NCI-H187 treated with DMSO at 0.1 percent for 48 hours (cell line): ENCODE measurements at regions not wholly inside any gene's neighbourhood (a gene's known extent, or its start where the extent isn't known, plus 50 kb on each side); places are given as distances from the start of the nearest gene placed in this dataset.
"Not testable (repeated sequence)": the region's sequence is repeated elsewhere in the genome, so short reads cannot be mapped to it uniquely, and the experiment has no call there.

ENCODE experiments used
- DNase-seq: peaks from one replicate; lab custom pipeline; 2025; lab: John Stamatoyannopoulos, UW

DNA sequence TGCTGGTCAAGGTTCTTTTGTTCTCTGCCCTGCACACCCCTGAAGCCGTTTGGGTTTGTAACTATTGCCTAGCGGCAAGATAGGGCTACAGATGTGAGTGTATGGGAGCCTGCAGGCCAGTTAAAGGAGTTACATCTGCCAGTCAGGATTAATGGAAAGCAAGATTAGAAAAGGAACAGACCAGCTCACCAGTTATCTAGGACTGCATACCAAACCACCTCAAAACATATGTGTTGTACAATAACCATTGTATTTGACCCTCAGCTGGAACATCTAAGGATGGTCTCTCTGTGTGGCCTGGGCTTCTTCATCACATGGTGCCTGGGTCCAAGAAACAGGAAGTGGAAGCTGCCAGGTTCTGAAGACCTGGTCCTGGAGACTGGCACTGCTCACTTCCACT is 52.5 kb upstream of the FBXO28 start:
- DNase-seq, result no peak

DNA sequence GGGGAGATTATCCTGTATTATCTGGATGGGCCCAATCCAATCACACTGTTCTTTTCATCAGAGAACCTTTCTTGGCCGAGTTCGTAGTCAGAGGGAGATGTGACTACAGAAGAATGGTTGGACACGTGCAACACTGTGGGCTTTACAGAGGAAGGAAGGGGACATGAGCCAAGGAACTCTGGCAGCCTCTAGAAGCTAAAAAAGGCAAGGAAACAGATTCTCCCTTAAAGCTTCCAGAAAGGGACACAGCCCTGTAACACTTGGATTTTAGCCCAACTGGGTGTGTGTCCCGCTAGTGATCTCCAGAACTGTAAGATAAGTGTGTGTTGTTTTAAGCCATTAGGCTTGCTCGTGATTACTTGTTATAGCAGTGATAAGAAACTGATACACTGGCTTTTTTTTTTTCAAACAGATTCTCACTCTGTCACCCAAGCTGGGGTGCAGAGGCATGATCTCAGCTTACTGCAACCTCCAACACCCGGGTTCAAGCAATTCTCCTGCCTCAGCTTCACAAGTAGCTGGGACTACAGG is 53.9 kb upstream of the FBXO28 start:
- DNase-seq, result no peak

DNA sequence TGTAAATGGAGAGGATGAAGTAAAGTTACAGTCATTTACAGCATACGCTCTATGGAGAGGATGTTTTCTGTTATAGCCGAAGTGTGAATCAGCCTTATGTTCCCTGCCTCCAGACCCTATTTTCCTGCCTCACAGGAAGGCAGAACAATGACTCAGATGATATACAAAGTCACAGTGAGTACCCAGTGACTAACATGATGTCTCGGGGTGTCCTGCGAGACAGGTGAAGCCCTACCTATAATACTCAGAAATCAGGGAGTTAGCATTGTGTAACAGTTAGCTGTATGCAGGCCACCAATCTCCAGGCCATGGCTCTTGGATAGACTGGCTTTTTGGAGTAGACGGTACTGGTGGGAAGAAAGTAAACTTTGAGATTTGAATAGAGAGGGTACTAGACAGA is 55.6 kb upstream of the FBXO28 start:
- no peak for DNase-seq

DNA sequence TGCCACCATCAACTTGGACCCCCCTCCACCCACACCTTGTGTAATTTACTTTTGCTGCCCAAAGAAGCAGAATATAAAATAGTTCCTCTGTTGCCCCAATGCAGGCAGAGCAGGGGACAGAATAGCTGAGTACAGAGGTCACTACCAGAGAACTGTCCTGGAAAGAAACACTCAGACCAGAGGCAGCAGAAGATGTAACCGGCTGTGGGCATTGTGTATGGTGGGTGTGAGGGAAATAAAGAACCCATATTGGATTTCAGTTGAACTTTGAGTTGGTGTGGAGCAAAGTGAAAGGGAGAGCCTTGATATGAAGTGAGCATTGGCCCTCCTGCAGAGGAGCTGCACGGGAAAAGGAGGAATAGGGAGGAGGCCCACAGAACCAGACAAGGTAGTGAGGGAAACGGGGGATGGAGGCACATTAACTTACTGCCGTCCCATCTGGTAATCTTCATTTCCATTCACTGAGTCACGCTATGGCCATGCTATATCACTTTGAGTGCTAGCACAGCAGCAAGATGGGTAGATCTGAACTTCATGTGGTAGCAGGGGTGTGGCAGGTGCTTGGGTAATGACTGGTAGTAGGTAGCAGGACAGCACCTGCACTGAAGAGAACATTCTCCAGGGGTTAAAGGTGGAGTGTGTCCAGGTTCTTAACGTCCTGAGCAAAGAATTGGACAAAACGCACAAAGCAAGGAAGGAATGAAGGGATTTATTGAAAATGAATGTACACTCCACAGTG is 56.3 kb upstream of the FBXO28 start:
- no peak for DNase-seq

DNA sequence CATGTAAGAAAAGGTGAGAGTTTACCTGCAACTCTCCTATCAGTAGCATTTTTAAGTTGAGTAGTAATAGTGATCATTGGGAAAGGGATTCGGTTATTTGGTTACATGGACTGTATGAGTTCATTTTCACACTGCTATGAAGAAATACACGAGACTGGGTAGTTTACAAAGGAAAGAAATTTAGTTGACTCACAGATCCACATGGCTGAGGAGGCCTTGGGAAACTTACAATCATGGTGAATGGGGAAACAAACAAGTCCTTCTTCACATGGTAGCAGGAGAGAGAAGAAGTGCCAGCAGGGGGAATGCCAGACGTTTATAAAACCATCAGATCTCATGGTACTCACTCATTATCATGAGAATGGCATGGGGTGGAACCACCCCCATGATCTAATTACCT is 59.3 kb upstream of the FBXO28 start:
- no peak for DNase-seq

DNA sequence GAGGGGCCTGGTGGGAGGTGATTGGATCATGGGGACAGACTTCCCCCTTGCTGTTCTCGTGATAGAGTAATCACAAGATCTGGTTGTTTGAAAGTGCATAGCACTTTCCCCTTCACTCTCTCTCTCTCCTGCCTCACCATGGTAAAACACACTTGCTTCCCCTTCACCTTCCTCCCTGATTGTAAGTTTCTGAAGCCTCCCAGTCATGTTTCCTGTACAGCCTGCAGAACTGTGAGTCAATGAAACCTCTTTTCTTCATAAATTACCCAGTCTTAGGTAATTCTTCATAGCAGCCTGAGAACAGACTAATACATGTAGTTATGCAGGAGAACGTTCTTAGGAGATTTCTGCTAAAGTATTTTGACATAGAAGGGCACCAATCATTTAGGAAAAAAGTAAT is 59.9 kb upstream of the FBXO28 start:
- DNase-seq, result no peak

DNA sequence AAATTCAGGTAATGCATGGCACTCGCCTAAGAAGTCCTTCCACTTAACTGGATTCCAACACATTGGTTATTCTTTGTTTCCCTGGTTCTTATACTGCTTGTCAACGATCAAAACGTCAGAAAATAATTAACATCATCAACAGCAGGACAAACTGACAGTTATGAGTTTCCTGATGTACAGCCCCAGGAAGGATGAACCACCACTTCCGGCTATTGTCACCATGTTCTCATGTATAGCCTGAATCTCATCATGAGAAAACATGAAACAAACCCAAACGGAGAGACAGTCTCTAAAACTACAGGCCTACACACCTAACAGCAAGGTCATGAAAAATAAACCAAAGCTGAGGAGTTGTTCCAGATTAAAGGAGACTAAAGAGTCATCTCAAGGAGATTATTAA is 60.5 kb upstream of the FBXO28 start:
- DNase-seq, result no peak

DNA sequence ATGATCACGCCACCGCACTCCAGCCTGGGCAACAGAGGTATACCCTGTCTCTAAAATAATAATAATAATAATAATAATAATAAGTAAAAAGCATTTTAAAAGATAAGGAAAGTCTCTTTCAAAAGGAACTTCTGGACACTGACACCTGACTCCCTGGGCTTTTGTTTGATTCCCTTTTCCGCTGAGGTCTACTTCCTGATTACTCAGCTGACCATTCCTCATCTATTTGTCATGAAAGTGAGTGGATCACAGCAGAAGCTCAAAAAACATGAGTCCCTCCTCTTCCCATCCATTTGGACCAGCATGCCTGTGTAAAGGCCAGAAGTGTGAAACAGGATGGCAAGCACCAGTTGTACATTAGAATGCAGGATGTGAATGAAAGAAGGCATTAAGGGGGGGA is 61.1 kb upstream of the FBXO28 start:
- no peak for DNase-seq

DNA sequence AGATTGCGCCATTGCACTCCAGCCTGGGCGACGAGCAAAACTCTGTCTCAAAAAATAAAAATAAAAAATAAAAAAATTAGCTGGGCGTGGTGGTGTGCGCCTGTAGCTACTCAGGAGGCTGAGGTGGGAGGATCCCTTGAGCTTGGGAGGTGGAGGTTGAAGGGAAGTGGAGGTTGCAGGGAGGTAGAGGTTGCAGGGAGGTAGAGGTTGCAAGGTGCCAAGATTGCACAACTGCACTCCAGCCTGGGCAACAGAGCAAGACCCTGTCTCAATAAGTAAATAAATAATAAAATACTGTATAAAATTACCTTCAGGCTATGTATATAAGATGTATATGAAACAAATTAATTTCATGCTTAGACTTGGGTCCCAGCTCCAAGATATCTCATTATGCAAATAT is 62.1 kb upstream of the FBXO28 start:
- not testable (repeated sequence) for DNase-seq

DNA sequence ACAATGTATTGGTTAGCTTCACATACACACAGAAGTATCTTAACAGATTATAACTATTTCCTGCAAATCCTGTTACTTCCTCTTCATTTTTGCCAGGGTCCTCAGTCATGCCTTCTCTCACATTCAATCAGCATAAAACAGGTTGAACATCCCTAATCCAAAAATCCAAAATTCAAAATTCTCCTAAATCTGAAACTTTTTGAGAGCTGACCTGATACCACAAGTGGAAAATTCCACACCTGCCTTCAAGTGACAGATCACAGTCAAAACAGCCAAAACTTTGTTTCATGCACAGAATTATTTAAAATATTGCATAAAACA is 62.9 kb upstream of the FBXO28 start:
- no peak for DNase-seq

DNA sequence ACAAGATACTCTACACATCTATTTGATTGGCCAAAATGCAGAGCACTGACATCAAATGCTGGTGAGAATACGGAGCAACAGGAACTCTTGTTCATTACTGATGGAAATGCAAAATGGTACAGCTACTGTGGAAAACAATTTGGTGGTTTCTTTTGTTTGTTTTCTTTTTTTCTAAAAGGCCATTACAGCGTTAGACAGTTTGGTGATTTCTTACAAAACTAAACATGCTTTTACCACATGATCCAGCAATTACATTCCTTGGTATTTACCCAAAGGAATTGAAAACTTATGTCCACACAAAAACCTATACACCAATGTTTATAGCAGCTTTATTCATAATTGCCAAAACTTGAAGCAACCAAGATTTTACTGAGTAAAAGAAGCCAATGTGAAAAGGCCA is 66.4 kb upstream of the FBXO28 start:
- no peak for DNase-seq

DNA sequence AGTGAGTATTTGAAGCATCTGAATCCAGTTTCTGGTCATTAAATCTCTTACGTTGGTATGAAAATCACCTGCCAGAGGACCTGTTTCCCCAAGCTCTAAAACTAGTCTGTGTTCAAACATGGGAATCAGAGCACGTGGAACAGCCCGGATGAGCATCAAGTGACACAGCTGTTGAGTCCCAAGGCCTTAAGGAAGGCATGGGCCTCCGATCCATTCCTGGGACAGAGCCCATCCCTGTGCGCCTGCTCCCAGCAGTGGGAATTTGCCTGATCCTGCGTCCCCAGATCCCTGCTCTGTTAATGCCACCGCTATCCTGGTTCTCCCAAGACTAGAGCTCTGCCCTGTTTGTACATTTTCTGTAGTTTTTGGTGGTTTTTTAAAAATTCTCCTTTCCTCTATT is 68.4 kb upstream of the FBXO28 start:
- DNase-seq, result no peak

DNA sequence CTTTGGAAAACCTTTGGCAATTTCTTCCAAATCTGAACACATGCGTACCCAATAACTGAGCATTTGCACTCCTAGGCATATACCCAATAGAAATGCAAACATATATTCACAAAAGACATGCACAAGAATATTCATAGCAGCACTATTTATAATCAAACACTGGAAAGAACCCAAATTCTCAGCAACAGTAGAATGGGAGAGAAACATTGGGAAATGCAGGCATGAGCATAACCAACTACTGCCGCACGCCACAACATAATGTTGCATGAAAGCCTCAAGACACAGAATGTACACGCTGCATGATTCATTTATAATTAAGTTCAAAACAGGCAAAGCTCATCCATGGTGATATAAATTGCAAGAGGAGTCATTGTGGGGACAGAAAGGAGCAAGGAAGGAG is 69.5 kb upstream of the FBXO28 start:
- DNase-seq, result no peak

DNA sequence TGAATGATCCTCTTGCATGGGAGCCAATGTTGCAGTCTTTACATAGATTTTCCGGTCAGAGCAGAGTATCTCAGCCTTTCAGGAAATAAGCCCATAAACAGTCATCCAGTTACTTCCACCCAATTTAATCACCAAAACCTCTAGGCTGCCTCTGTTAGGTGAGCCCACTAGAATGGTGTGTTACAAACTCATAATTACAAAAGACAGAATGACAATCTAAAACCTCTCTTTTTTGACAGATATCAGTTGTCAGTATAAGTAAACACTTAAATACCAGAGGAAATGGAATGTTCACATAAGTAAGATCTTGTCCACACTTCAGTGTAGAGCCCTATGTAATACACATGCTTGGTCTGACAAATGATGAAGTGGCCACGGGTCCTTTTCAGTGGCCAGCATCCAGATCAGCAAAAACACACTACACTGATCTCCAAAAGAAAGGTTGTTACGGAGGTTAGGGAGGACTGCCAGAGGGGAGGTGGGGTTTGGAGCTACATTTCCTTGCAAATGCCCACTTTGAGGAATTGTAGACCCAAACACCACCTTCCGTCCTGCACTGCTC is 71.3 kb upstream of the FBXO28 start:
- DNase-seq, result no peak

DNA sequence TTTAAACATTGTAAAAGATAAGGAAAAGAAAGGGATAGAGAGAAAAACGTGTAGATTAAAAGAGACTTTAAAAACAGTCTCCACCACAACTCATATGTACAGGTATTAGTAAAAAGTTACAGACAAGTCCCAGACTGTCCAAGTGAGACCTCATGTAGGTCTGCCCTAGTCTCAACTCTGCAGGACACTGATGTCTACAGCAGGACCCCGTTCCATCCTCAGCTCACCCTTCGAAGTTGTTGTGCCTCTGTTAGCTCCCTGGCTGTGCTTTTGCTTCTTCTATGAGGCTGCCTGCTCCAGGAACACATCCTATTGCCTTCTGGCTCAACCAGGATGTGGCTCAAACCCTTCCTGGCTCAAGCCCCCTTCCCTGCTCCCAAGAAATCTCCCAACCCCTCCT is 72.9 kb upstream of the FBXO28 start:
- no peak for DNase-seq

DNA sequence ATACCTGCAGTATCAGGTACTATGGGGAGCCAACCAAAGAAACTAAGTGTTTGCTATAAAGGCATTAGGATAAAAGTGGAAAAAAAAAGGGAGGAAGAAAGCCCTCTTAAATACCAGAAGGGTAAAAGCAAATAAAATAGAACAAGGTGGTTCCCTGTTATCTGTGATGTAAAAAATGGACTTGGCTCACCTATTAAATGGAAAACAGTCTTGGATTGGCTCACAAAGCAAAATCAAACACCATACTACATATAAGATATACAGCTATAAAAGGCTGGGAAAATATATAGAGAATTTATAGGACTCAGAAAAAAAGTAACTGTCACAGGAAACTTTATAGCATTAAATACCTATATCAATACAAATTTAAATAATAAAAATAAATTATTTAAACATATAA is 73.5 kb upstream of the FBXO28 start:
- DNase-seq, result not testable (repeated sequence)

DNA sequence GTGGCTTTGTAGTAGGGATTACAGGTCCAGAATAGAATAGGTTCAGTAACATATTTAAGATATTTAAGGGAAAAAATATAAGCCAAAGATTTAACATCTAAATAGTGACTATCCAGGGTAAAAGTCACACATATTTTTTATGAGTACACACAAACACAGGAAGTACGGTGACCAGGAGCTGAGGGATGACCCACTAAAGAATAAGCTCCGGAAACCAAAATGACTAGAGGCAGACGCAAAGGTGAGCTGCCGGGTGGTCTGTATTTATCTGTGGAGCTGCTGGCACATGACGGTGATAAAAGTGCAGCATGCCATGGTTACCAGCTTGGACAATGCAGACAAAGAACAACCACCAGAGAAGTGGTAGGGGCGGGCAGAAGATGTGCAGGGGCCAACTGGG is 73.9 kb upstream of the FBXO28 start:
- not testable (repeated sequence) for DNase-seq

DNA sequence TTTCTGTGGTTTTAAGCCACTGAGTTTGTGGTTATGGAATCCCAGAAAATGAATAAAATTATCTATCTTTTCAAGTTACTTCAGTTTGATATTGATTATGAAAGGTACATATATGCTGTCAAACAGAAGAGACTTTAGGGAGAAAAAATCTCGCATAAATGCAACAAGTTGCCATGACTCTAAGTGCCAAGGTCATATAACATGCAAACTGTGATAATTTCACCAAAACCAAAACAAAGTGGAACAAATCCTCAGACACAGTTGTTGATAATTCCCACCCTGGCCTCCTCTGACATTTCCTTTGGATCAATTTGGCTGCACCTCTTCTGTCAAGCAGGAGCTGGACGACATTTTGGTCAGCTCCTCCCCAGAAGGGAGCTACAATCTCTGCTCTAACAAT is 75.1 kb upstream of the FBXO28 start:
- DNase-seq, result not testable (repeated sequence)

DNA sequence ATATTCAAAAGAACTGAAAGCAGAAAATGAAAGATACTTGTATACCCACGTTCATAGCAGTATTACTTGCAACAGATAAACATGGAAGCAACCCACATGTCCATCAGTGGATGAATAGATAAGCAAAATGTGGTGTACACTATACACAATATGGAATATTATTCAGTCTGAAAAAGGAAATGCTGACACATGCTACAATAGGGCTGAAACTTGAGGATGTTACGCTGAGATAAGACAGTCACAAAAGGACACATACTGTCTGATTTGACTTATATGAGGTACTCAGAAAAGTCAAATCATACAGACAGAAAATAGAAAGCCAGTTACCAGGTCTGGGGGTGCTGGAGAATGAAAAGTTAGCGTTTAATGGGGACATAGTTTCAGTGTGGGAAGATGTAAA is 76.5 kb upstream of the FBXO28 start:
- not testable (repeated sequence) for DNase-seq

DNA sequence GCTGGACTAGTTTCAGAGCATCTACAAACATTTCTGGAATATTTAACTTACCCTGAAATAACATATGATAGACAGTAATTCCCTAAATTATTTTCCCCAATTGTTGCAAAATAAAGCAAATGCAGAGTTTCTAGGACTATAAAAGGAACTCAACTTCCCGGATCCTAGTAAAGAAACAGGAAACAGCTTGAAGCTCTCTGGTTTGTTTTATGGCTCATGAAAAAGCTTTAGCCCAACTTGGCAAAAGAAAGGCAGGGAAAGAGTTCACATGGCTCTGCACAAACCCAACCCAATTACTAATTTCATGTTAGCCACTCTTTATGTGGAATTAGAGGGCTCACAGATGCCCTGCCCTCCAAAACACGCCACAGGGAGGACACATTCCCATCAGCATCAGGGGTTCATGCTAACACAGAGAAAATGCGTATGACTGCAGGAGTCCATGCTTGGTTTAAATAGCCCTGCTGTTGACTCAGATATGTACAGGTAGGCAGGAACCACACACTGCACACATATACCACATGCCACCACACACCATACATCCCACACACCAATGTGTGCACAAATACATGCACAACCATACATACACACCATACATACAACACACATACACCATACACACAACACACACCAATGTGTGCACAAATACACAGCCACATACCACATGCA is 81.2 kb upstream of the FBXO28 start:
- DNase-seq, result not testable (repeated sequence)

DNA sequence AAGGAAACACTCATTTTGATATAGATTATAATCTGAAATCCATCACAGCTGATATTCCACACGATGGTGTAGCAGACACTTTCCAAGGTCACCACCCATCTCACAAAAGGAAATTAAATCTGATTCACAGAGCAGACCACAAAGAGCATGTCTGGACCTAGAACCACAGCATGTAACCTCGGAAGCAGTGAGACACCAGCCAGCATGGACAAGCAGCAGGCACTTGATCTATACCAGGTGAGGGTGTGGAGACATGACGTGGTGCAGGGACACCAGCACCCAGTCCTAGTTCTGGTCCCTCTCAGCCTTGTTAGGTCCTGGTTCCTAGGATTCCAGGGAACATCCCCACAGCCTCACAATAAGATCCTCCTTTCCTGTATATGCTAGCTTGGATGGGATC is 81.9 kb upstream of the FBXO28 start:
- not testable (repeated sequence) for DNase-seq

DNA sequence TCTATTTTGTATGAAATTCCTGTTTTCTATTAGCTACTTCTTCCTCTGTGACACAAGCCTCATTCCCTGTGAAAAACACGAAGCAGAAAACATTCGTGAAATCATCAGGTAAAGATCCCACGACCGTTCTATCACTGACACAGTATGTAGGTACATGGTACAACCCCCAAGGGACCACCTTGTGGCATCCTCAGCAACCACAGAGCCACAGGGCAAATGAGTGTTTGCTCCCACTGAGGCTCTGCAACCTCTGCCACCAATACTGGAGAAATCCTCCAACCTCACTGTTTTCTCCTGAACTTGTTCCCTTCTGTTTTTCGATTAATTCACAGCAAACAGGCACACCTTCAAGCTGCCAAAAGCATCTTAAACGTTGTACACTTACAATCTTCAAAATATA is 83.7 kb upstream of the FBXO28 start:
- not testable (repeated sequence) for DNase-seq

DNA sequence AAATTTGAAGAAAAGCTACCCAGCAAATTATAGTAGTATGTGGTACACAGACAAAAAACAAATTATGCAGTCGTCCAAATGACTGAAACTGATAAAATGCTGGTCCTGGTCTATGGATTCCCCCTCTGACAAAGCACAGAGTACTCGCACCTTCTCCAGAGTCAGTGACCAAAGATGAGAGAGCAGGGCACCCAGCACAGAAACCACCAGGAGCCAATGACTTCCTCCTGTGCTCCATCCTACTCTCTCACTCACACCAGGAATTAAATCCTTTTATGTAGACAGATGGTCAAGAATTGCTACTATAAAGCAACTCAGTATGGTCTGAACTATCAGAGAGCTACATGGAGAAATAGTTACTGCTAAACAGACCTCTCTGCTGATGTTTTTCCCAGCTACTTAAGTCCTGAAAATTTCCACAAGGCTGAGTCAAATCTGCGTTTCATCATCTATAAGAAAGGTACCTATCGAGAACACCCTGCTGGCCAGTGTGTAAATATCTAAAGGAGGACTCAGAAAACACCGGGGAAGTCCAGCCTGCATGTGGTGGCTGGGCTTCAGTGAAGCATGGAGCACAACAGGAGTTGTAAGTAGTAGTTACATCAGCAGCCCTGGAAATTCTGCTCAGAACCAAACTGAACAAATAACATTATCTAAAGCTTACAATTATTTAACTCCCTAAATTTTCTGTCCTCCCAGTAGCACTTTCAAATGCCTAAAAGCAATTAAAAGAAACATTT is 84.5 kb upstream of the FBXO28 start:
- DNase-seq, result not testable (repeated sequence)
